HFF-Myc (cell line): ENCODE measurements at regions not wholly inside any gene's neighbourhood (a gene's known extent, or its start where the extent isn't known, plus 50 kb on each side); places are given as distances from the start of the nearest gene placed in this dataset.

ENCODE experiments used
- DNase-seq: peaks from one replicate; pipeline ENCODE4 v3.0.0-alpha.2; 2011; ENCODE audit warnings: low read depth; ENCODE audit errors: extremely low read depth
- H3K4me3 ChIP-seq: replicated peaks from 2 replicates; pipeline ENCODE4 v1.5.1; 2011; ENCODE audit warnings: low read depth, mild to moderate bottlenecking, control low read depth, low read length
- CTCF ChIP-seq: IDR thresholded peaks from 2 replicates; pipeline ENCODE4 v1.5.1; 2012; ENCODE audit warnings: mild to moderate bottlenecking, low read depth, low read length, control low read depth; ENCODE audit errors: missing control alignments

GRCh38 chr18:51654488-51655326, 457.2 kb upstream of the MEX3C start:
- TF ChIP-seq CTCF: no peak
- no peak overlapping the region for H3K4me3 ChIP-seq
- no peak for DNase-seq

GRCh38 chr18:51655327-51655698, 457.8 kb upstream of the MEX3C start:
- H3K4me3 ChIP-seq: no peak overlapping the region
- DNase-seq: no peak
- no peak for TF ChIP-seq CTCF

- no peak for DNase-seq
- TF ChIP-seq CTCF: no peak
- no peak overlapping the region for H3K4me3 ChIP-seq
These were observed 458.8 kb upstream of the MEX3C start for GRCh38 chr18:51656249-51656648.

GRCh38 chr18:51658436-51658835, 461.0 kb upstream of the MEX3C start:
- TF ChIP-seq CTCF: no peak
- DNase-seq: no peak
- H3K4me3 ChIP-seq: no peak overlapping the region

GRCh38 chr18:51659781-51660180, 462.3 kb upstream of the MEX3C start:
- H3K4me3 ChIP-seq: no peak overlapping the region
- DNase-seq: no peak
- no peak for TF ChIP-seq CTCF

GRCh38 chr18:51660188-51660715, 462.8 kb upstream of the MEX3C start:
- H3K4me3 ChIP-seq: no peak overlapping the region
- TF ChIP-seq CTCF: no peak
- DNase-seq: no peak
